NCI-H526 (cell line): ENCODE measurements at regions not wholly inside any gene's neighbourhood (a gene's known extent, or its start where the extent isn't known, plus 50 kb on each side); places are given as distances from the start of the nearest gene placed in this dataset.
A peak's percentile ranks its signal among the peaks of the same experiment; 100 is the strongest.
"Not testable (repeated sequence)": the region's sequence is repeated elsewhere in the genome, so short reads cannot be mapped to it uniquely, and the experiment has no call there.

Experiments used
- DNase-seq, 2 experiments: peaks; one replicate each; lab custom pipeline; 2025; lab: John Stamatoyannopoulos, UW

- DNase-seq = no peak
Observed at GRCh38 chr3:31182661-31183060, 288.2 kb upstream of the GADL1 start.

GRCh38 chr3:31184261-31185061, 290.0 kb upstream of the GADL1 start:
- DNase-seq = no peak

GRCh38 chr3:31185062-31185357, 290.5 kb upstream of the GADL1 start:
- DNase-seq = no peak

GRCh38 chr3:31186041-31186440, 291.6 kb upstream of the GADL1 start:
- no peak for DNase-seq

GRCh38 chr3:31187380-31187779, 292.9 kb upstream of the GADL1 start:
- no peak for DNase-seq

GRCh38 chr3:31188112-31188511, 293.7 kb upstream of the GADL1 start:
- DNase-seq = no peak

- DNase-seq = no peak
Observed at GRCh38 chr3:31189330-31189729, 294.9 kb upstream of the GADL1 start.

GRCh38 chr3:31189971-31190370, 295.5 kb upstream of the GADL1 start:
- no peak for DNase-seq

- DNase-seq = no peak
Observed at GRCh38 chr3:31191354-31191753, 296.9 kb upstream of the GADL1 start.

GRCh38 chr3:31193429-31193828, 299.0 kb upstream of the GADL1 start:
- no peak for DNase-seq

GRCh38 chr3:31193871-31194270, 299.4 kb upstream of the GADL1 start:
- DNase-seq = no peak

GRCh38 chr3:31196261-31196660, 301.8 kb upstream of the GADL1 start:
- no peak for DNase-seq

GRCh38 chr3:31196881-31197364, 302.5 kb upstream of the GADL1 start:
- DNase-seq = no peak

- no peak for DNase-seq
Observed at GRCh38 chr3:31197941-31198340, 303.5 kb upstream of the GADL1 start.

GRCh38 chr3:31198890-31199289, 304.4 kb upstream of the GADL1 start:
- DNase-seq = no peak

- no peak for DNase-seq
Observed at GRCh38 chr3:31203960-31204795, 309.7 kb upstream of the GADL1 start.

- not testable (repeated sequence) for DNase-seq
Observed at GRCh38 chr3:31204796-31205056, 310.3 kb upstream of the GADL1 start.

GRCh38 chr3:31210068-31210645, 315.7 kb upstream of the GADL1 start:
- DNase-seq = peak in 1 of 2 experiments; percentile 17

- no peak for DNase-seq
Observed at GRCh38 chr3:31213869-31214486, 318.7 kb upstream of the STT3B start.

- no peak for DNase-seq
Observed at GRCh38 chr3:31218082-31218481, 314.6 kb upstream of the STT3B start.

- DNase-seq = no peak
Observed at GRCh38 chr3:31219131-31219843, 313.4 kb upstream of the STT3B start.

GRCh38 chr3:31220431-31220830, 312.3 kb upstream of the STT3B start:
- DNase-seq = no peak
